GM19025 (cell line): ENCODE measurements at regions not wholly inside any gene's neighbourhood (a gene's known extent, or its start where the extent isn't known, plus 50 kb on each side); places are given as distances from the start of the nearest gene placed in this dataset.

Source experiments
- ATAC-seq: cut with Tn5 transposase; IDR thresholded peaks from one replicate; pipeline ENCODE4 v1.9.1; 2021; ENCODE audit warnings: mild to moderate bottlenecking, low read depth, moderate library complexity; ENCODE audit not compliant: unreplicated experiment

DNA sequence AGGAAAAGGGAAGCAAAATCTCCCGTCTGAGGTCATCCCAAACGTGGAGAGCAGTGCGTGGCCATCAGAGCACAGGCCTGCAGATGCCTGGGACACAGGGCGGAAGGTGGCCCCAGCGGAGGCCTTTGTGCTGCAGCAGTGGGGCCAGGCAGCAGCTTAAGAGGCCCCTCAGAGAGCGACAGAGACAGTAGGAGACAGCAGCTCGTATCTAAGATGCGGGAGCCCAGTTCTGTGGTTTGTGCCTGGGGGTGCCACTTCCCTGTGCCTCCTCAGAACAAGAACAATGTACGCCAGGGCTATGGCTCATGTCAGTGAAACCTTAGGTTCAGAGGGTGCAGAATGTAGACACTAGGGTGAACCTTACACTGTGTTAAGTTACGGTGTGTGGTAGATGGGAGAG, 316.6 kb upstream of the AKR1E2 start:
- no peak for ATAC-seq

- no peak for ATAC-seq
Observed at GRCh38 chr10:4506095-4506494, 319.9 kb upstream of the AKR1E2 start.

DNA sequence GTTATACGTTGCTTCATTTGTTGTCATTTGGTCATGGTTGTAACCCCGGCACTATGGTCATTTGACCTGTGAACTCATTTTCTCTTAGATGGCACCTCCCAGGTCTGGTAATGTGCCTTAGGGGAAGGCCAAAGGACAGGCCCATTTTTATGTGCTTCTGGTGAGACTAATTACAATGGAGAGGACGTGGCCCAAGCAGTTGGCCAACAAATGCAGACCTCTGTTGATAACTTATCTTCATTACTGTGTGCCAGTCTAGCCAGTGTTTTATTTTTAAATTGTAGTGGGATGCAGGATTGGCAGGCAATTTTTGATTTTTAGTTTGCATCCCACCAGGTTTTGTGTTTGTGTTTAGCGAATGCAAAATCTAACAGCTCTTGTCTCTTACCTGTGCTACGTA, 321.5 kb upstream of the AKR1E2 start:
- ATAC-seq = no peak

DNA sequence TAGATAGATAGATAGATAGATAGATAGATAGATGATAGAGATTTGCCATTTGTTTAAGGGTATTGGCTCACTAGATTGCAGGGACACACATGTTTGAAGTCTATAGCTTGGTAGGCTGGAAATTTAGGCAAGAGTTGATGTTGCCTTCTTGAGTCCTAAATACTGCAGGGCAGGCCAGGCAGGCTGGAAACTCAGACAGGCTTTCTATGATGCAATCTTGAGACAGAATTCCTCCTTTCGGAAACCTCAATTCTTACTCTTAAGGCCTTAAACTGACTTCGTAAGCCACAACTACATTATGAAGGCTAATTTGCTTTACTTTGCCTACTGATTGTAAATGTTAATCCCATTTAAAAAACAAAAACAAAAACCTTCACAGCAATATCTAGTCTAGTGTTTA, 322.9 kb upstream of the AKR1E2 start:
- no peak for ATAC-seq

- ATAC-seq = no peak
Observed at GRCh38 chr10:4501306-4501705, 324.7 kb upstream of the AKR1E2 start.

GRCh38 chr10:4498711-4499251, 327.2 kb upstream of the AKR1E2 start:
- no peak for ATAC-seq

DNA sequence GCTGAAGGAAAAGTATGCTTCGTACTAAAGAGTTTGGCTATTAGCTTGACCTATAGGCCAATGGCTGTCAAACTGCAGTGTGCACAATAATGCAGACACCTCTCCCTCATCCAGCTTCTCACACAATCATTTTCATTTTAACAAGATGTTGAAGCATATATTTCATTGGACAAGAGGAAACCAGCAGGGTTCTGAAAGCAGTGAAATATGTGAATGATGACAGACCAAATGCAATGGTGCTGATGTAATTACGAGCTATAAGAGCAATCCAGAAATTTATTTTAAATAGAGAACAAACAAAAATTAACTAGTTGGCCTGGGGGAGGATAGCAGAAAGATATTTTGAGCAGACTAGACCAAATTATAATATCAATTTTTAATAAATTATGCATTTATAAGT, 331.5 kb upstream of the AKR1E2 start:
- no peak for ATAC-seq

DNA sequence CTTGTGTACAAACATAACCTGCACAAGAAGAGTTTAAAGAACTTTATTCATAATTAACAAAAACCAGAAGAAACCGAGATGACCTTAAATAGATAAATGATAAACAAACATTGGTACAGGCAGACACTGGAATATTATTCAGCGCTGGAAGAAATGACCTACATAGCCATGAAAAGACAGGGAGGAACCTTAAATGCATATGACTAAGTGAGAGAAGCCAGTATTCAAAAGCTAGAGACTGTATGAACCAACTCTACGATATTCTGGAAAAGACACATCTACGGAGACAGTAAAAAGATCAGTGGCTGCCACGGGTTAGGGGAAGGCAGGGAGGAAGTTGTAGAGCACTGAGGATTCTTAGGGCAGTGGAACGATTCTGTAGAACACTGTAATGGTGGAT, 333.8 kb upstream of the AKR1E2 start:
- ATAC-seq = no peak

- ATAC-seq = no peak
Observed at GRCh38 chr10:4488904-4489303, 337.1 kb upstream of the AKR1E2 start.

DNA sequence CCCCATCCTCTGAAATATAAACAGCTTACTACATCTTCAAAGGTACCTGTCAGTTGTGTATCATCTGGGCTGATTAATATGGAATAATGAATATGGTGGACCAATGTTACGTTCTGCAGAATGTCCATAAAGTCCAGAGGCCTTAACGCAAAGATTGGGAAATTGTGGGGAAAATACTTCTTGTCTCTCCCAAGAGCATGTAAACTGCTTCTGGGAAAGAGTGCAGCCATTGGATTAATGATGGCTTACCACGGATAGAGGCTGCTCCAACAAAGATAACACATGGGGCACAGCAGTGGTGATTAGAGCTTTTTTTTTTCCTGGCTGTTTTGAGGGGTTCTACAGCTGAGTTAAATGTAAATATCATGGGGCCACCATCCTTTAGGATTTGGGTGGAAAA, 340.4 kb upstream of the AKR1E2 start:
- no peak for ATAC-seq

GRCh38 chr10:4483811-4484210, 342.2 kb upstream of the AKR1E2 start:
- ATAC-seq = no peak

- ATAC-seq = no peak
Observed at GRCh38 chr10:4482659-4483058, 343.3 kb upstream of the AKR1E2 start.

GRCh38 chr10:4481192-4481591, 344.8 kb upstream of the AKR1E2 start:
- ATAC-seq = no peak

DNA sequence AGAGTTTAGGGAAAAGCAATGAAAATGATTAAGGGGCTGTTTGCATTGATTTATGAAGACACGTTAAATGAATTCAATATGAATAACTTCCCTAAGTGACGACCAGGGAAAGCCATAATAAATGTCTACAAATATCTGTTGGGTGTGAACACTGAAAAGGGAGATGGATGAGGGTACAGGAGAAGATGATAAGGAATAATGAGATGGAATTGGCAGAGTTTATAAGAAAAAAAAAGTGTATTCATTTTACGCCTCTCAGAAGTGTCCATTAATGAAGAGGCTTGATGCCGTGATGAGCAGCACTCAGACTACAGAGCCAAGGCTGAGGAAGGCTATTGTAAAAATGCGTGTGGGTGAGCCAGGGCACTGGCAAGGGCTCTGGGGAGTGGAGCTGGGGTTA, 346.7 kb upstream of the AKR1E2 start:
- no peak for ATAC-seq

GRCh38 chr10:4477664-4478063, 348.3 kb upstream of the AKR1E2 start:
- no peak for ATAC-seq

- ATAC-seq = no peak
Observed at GRCh38 chr10:4475827-4476490, 350.0 kb upstream of the AKR1E2 start.

DNA sequence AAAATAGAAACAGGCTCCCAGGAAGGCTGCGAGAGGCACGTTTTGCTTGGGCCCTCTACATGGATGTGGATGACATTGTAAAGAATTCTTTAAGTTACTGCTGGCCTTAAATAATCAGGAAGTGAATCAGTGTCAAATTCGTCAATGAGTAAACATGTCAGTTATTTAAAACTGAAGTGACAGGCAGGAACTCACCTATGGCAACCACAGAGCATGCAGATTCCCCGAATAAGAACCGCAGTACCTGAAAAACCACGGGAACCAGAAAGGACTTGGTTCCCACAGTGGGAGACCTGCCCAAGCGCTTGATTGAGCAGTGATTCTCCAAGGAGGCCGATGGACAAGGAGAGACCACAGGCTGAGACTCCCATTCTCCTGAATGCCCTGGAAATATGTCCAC, 351.2 kb upstream of the AKR1E2 start:
- ATAC-seq = no peak

DNA sequence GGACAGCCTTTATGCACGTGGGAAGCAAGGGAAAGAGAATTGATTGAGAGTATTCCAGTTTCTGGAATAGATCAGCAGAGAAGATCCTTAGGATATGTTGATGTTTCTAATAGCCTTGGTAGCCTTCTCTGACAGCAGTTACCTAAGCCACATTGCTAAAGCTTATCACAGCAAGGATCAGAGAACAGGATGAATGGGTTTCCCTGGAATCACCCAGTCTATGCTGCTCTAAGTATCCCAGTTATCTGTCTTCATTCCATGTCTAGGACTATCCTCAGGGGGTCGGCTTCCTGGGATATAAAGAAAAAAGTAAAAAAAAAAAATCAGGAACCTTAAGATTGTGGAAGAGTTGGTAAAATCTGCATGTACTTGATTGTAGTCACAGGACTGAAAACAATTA, 352.0 kb upstream of the AKR1E2 start:
- ATAC-seq = no peak

DNA sequence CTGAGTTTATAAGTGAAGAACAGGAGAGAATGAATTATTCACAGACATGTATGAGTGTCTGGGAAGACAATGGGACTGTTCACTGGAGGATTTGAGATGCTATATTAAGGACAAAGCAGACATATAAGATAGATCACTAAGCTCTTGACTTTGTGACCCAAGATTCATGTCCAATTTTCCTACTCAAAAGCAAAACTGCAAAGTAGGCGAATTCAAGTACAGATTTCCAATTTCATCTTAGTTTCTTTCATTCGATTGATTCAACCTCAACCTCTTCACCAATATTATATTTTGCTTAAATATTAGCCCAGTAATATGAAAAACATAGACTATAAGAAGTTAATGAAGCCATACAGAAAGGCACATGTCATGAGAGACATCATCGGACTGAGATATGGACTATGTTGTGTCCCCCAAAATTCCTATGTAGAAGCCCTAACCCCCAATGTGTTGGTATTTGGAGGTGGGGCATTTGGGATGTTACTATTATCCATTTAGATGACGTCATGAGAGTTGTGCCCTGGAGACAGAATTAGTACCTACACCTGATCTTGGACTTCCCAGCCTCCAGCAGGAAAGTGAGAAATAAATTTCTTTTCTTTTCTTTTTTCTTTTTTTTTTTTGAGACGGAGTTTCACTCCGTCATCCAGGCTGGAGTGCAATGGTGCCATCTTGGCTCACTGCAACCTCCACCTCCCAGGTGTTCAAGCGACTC, 353.7 kb upstream of the AKR1E2 start:
- no peak for ATAC-seq

DNA sequence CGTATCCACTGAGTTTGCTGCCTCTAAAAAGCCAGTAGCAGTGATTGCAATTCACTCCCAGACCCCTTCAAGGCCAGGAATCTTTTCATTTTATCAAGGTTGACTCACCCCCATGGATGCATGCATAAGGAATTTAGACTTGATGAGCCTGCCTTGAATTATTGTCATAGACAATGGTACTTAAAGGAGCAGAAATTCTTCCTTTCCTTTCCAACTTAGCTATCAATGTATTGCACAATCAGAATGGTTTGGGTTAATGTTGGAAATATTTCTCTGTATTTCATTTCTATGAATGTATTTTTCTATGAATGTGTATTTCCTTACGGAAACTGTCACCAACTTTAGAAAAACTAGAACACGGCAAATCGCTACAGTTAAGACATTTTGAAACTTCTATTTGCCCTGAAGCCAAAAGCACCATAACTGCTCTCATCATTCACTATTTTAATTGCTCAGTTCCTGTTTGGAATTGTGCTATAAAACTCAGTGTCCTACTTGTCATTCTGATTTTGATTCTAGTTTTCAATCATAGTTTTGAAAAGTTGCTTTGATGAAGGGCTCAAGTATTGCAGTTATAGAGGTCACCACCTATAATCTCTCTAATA, 355.7 kb upstream of the AKR1E2 start:
- ATAC-seq = no peak

DNA sequence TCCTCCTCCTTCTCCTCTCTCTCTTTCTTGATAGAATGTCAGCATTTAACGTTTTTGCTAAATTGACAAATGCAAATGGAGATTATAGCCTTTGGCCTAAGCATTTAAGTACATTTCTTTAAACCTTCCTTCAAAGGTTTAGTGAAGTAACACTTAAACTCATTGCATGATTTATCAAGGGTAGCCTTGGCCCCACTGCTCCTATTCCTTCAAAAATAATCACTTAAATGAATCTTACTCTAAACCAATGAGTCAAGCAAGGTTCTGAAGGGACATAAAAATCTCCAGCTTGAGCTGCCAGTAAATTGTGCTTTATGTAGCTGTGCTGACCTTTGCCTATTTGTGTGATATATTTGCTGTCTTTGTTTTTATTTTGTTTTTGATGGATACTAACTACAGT, 358.5 kb upstream of the AKR1E2 start:
- no peak for ATAC-seq

GRCh38 chr10:4460267-4460666, 365.7 kb upstream of the AKR1E2 start:
- ATAC-seq = no peak
